Breast epithelium (tissue), 4 donors: ENCODE measurements at regions not wholly inside any gene's neighbourhood (a gene's known extent, or its start where the extent isn't known, plus 50 kb on each side); places are given as distances from the start of the nearest gene placed in this dataset.

Source experiments
- DNase-seq, 2 donors: peaks; one replicate each; pipeline ENCODE4 v3.0.0-alpha.2; 2019; ENCODE audit warnings: low spot score in 2 of 2
- H3K27ac ChIP-seq, 2 donors: fragments of 200-600 bp; sonication (generic) in 1 of 2; one replicate each; pipeline ENCODE4 v1.5.1; 2016 to 2019; ENCODE audit warnings: mild to moderate bottlenecking in 1 of 2
- H3K27me3 ChIP-seq, 2 donors: fragments of 200-600 bp; sonication (generic) in 1 of 2; one replicate each; pipeline versions ENCODE4 v1.5.1 to v1.6.0; 2017 to 2019; ENCODE audit warnings: control low read depth in 1 of 2, mild to moderate bottlenecking in 1 of 2
- H3K36me3 ChIP-seq: fragments of 200-600 bp; one replicate; pipeline ENCODE4 v1.5.1; 2019
- H3K4me1 ChIP-seq, 2 donors: fragments of 200-600 bp; sonication (generic); one replicate each; pipeline ENCODE4 v1.5.1; 2016 to 2019; ENCODE audit warnings: control low read depth in 1 of 2
- H3K4me3 ChIP-seq, 3 donors: fragments of 200-600 bp; sonication (generic); 1 replicate in 2 of 3; 2 replicates in 1 of 3; pipeline ENCODE4 v1.5.1; 2016 to 2019; ENCODE audit warnings: mild to moderate bottlenecking in 3 of 3, moderate library complexity in 2 of 3
- H3K9me3 ChIP-seq, 2 donors: fragments of 200-600 bp; sonication (generic) in 1 of 2; one replicate each; pipeline ENCODE4 v1.5.1; 2016 to 2019; ENCODE audit warnings: control low read depth in 1 of 2
- CTCF ChIP-seq, 3 donors: fragments of 450-650 bp; IDR thresholded peaks; one replicate each; pipeline ENCODE4 v1.5.1; 2016 to 2017; ENCODE audit warnings: antibody characterized with exemption in 3 of 3, mild to moderate bottlenecking in 3 of 3, moderate library complexity in 3 of 3
- POLR2A ChIP-seq: fragments of 450-650 bp; IDR thresholded peaks from one replicate; pipeline ENCODE4 v1.6.1; 2016; ENCODE audit warnings: antibody characterized with exemption, mild to moderate bottlenecking, moderate library complexity
- POLR2AphosphoS5 ChIP-seq, 3 donors: sonication (generic); formaldehyde crosslinking; IDR thresholded peaks; one replicate each; pipeline ENCODE4 v1.6.1; 2017; ENCODE audit warnings: antibody characterized with exemption in 3 of 3
- intact Hi-C: fragments of 100-400 bp; cut with DNase I; formaldehyde crosslinking; loops from one replicate; pipeline ENCODE4 v1.15.1; 2023; ENCODE audit warnings: low total_unique reads

- Histone ChIP-seq H3K27me3 (no peaks in the 10 kb centered on the region), H3K27ac (no peak overlapping the region), H3K9me3 (no peaks in the 10 kb centered on the region), H3K4me3 (no peak overlapping the region), H3K36me3 (no peaks in the 10 kb centered on the region), H3K4me1 (no peaks in the 10 kb centered on the region)
- no peak for DNase-seq
- no peak for TF ChIP-seq POLR2A
- no peak for TF ChIP-seq POLR2AphosphoS5 (IDR thresholded peaks at IDR 0.05)
- TF ChIP-seq CTCF (IDR thresholded peaks at IDR 0.05), result no peak
- intact Hi-C loops, result no loop called here
Observed at GRCh38 chr2:12610314-12610713, 106.4 kb upstream of the TRIB2 start.

- no peak for DNase-seq
- intact Hi-C loops, result no loop called here
- Histone ChIP-seq H3K9me3 (no peaks in the 10 kb centered on the region), H3K4me3 (no peak overlapping the region), H3K27me3 (no peaks in the 10 kb centered on the region), H3K36me3 (no peaks in the 10 kb centered on the region), H3K4me1 (no peaks in the 10 kb centered on the region), H3K27ac (no peak overlapping the region)
- no peak for TF ChIP-seq CTCF (IDR thresholded peaks at IDR 0.05)
- no peak for TF ChIP-seq POLR2AphosphoS5 (IDR thresholded peaks at IDR 0.05)
- no peak for TF ChIP-seq POLR2A
Observed at GRCh38 chr2:12612168-12612567, 104.6 kb upstream of the TRIB2 start.

- TF ChIP-seq CTCF (IDR thresholded peaks at IDR 0.05) (no peak), POLR2A (no peak), POLR2AphosphoS5 (IDR thresholded peaks at IDR 0.05) (no peak)
- intact Hi-C loops, result no loop called here
- DNase-seq, result no peak
- no peaks in the 10 kb centered on the region for H3K36me3 ChIP-seq
- H3K4me1 ChIP-seq, result no peaks in the 10 kb centered on the region
- H3K9me3 ChIP-seq, result no peaks in the 10 kb centered on the region
- no peak overlapping the region for H3K4me3 ChIP-seq
- peak overlapping the region; percentile 75 to 78 for H3K27ac ChIP-seq
- H3K27me3 ChIP-seq, result no peaks in the 10 kb centered on the region
Observed at GRCh38 chr2:12612671-12613070, 104.1 kb upstream of the TRIB2 start.

GRCh38 chr2:12613137-12613835 lies 103.5 kb upstream of the TRIB2 start:
- H3K36me3 ChIP-seq, result no peaks in the 10 kb centered on the region
- H3K4me3 ChIP-seq, result no peak overlapping the region
- no peaks in the 10 kb centered on the region for H3K9me3 ChIP-seq
- DNase-seq, result no peak
- no peak for TF ChIP-seq POLR2AphosphoS5 (IDR thresholded peaks at IDR 0.05)
- no peak for TF ChIP-seq CTCF (IDR thresholded peaks at IDR 0.05)
- no peak for TF ChIP-seq POLR2A
- H3K27me3 ChIP-seq, result no peaks in the 10 kb centered on the region
- intact Hi-C loops, result no loop called here
- H3K27ac ChIP-seq, result peak overlapping the region; percentile 75 to 78
- no peaks in the 10 kb centered on the region for H3K4me1 ChIP-seq

GRCh38 chr2:12615509-12615908 lies 101.2 kb upstream of the TRIB2 start:
- H3K4me1 ChIP-seq, result no peaks in the 10 kb centered on the region
- H3K27me3 ChIP-seq, result no peaks in the 10 kb centered on the region
- H3K9me3 ChIP-seq, result no peaks in the 10 kb centered on the region
- intact Hi-C loops, result no loop called here
- no peak overlapping the region for H3K27ac ChIP-seq
- H3K4me3 ChIP-seq, result no peak overlapping the region
- H3K36me3 ChIP-seq, result no peaks in the 10 kb centered on the region
- TF ChIP-seq POLR2AphosphoS5 (IDR thresholded peaks at IDR 0.05) (no peak), POLR2A (no peak), CTCF (IDR thresholded peaks at IDR 0.05) (no peak)
- no peak for DNase-seq
